RKO (cell line): ENCODE measurements at regions not wholly inside any gene's neighbourhood (a gene's known extent, or its start where the extent isn't known, plus 50 kb on each side); places are given as distances from the start of the nearest gene placed in this dataset.

Source experiments
- DNase-seq: peaks from one replicate; pipeline ENCODE4 v3.0.0-alpha.2; 2016; ENCODE audit warnings: low spot score

GRCh38 chr14:104514156-104514848 lies 65.3 kb upstream of the C14orf180 start:
- DNase-seq = no peak

GRCh38 chr14:104515059-104515810 lies 64.3 kb upstream of the C14orf180 start:
- DNase-seq = no peak

GRCh38 chr14:104515811-104516780 lies 63.5 kb upstream of the C14orf180 start:
- no peak for DNase-seq

DNA sequence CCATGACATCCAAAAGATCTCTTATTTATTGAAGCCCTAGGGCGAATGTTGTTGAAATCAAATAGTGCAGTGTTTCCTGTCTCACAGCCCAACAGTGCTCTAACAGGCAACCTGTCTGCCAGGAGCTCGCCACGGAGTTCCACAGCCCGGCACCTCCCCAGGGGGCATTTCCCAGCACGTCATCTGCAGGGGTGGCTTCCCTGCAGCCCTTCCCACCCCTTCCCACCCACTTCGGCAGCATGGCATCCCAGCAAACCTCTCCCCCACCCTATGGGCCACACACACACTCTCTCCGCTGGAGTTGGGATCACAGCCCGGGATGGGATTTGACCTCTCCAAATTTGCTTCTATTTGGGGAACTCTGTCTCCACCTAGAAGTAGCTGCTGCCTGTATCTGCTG lies 62.7 kb upstream of the C14orf180 start:
- DNase-seq = no peak

DNA sequence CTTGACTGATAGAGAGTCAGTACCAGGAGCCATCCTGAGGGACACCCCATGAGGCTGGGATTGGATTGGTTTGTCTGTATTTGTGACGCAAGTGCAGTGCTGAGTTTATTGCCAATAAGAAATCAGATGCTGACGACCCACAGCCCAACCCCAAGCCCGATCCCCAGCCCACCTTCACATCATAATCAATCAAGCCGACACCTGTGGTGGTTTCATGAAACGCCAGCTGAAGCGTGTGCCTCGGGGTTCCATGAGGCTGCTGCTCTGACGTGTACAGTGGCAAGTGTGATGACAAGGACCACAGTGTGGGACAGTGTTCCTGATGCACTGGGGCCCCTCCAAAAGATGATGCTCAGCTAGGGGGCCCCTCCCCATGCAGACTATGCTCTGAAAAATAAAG lies 62.1 kb upstream of the C14orf180 start:
- DNase-seq = no peak

DNA sequence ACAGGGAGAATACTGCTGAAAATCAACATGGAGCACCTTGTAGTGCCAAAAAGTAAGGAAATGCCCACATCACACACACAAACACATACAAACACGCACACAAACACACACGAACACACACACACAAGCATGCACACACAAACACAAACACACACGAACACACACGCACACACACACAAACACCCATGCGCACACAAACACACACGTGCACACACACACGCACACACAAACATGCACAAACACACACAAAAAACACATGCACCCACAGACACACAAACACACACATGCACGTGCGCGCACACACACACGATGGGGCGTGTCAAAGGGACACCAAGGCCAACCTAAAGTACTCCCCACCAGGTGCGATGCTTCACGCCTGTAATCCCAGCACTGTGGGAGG lies 61.7 kb upstream of the C14orf180 start:
- no peak for DNase-seq

- DNase-seq = no peak
Measured at GRCh38 chr14:104518659-104519350, 60.8 kb upstream of the C14orf180 start.

DNA sequence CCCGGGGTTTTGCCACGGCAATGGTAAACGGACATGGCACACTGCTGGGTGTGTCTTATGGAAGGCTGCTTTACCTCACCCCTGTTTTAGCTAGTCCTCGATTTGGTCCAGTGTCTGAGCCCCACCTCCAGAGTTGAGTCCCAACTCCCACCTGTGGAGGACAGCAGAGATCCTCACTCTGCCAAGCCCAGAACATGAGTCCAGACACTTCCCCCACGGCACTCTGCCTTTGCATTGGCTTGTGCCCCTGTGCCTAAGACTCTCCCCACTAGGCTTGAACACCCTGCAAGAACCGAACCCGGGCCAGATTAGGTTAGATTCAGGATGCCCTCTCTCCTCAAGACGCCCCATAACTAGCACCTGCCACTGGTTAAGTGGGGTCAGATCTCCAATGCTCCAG lies 59.8 kb upstream of the C14orf180 start:
- no peak for DNase-seq

- no peak for DNase-seq
Measured at GRCh38 chr14:104520620-104521410, 58.7 kb upstream of the C14orf180 start.

- no peak for DNase-seq
Measured at GRCh38 chr14:104521816-104522745, 57.5 kb upstream of the C14orf180 start.

DNA sequence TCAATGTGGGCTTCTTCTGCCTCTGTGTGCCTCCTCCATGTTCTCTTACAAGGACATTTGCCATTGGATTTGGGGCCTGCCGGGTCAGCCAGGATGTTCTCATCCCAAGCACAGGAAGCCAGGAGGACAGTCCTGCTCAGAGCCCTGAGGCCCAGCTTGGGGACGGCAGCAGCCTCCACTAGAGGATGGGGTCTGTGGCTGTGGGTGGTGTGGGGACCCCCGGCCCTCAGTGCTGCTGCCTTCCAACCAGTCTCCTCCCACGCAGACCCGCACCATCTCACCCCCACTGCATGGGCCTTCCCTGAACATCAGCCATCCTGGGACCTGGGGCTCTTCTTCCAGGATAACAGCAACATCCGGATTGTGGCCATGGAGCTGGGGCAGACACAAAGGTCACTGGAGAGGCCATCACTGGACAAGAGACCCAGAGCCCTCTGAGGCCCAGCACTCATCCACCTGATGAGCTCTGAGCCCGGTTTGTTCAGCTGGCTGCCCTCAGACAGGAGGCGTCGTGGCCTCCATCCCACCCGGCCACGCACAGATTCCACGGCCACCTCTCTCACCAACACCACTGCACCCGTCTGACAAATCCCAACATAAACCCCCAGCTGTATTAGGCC lies 56.5 kb upstream of the C14orf180 start:
- DNase-seq = no peak

- DNase-seq = no peak
Measured at GRCh38 chr14:104523546-104523935, 56.0 kb upstream of the C14orf180 start.

DNA sequence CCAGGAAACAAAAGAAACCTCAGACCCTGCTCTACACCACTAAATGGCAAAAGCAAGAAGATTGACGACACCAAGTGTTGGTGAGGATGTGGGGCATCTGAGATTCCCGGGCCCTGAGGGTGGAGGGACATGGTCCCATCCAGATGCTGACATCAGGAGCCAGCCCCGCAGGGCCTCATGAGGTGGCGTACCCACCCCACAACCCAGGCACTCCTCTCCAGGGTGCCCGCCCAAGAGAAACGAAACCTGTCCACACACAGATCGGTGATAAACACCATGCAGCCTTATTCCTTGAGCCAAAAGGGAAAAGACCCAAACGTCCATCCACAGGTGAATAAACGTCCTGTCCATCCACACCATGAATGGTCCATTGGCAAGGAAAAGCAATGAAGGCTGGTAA lies 54.8 kb upstream of the C14orf180 start:
- DNase-seq = no peak

- no peak for DNase-seq
Measured at GRCh38 chr14:104526723-104527645, 52.6 kb upstream of the C14orf180 start.

DNA sequence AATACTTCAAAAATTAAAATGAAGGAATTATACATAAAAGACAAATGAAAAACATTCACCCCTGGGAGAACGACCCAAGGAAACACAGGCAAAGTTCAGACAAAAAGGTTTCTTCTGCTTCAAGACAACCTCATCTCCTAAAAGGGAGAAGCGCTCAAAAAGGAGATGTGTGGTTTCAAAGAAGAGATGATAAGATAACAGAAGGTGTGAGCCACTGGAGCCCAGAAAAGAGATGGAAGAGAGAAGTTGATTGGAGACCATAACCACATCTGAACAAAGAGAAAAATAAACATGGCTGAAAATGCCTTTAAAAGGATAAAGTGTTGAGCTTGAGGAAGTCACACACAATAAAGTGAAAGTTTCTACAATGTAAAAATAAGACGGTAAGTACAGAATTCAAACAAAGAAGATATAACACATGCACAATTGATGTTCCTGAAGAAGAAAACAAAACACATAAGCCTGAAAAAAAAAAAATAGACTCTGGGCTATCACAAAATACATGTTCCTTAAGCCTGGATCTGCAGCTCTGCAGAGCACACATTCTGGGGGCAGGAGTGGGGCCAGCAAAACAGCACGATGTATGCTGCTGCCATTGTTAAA lies 51.6 kb upstream of the C14orf180 start:
- no peak for DNase-seq

- DNase-seq = no peak
Measured at GRCh38 chr14:104528496-104528895, 51.1 kb upstream of the C14orf180 start.
